H1 (cell line): ENCODE measurements at regions not wholly inside any gene's neighbourhood (a gene's known extent, or its start where the extent isn't known, plus 50 kb on each side); places are given as distances from the start of the nearest gene placed in this dataset.

Experiments used
- CTCF ChIA-PET: fragments of 300-600 bp; sonication (Branson Sonifier 250); formaldehyde crosslinking; loops from one replicate; lab custom pipeline; 2021; ENCODE audit not compliant: partially characterized antibody; lab: Charles Lee
- POLR2A ChIA-PET: fragments of 300-600 bp; sonication (Branson Sonifier 250); formaldehyde crosslinking; loops from one replicate; lab custom pipeline; 2021; ENCODE audit warnings: inconsistent platforms; ENCODE audit not compliant: partially characterized antibody; lab: Charles Lee
- DNase-seq, 2 experiments: peaks; one replicate each; pipeline versions ENCODE4 v3.0.0 to v3.0.0-alpha.2; 2010 to 2022; ENCODE audit warnings: low spot score in 2 of 2, low read depth in 1 of 2, mixed read lengths in 1 of 2
- FAIRE-seq: peaks from 2 replicates; lab custom pipeline; 2011; peaks lifted over from hg19 to GRCh38; lab: Jason Lieb, UNC
- H2AFZ ChIP-seq: 2 replicates; pipeline ENCODE4 v1.8.1; 2012; ENCODE audit warnings: low read length, inconsistent platforms
- H2AK5ac ChIP-seq: 2 replicates; pipeline ENCODE4 v1.6.1; 2013; ENCODE audit warnings: low read depth, low read length
- H2BK120ac ChIP-seq: replicated peaks from 2 replicates; pipeline ENCODE3; 2013; ENCODE audit warnings: low read depth, low read length, inconsistent platforms
- H2BK12ac ChIP-seq: 2 replicates; pipeline ENCODE4 v1.6.1; 2013; ENCODE audit warnings: low read depth, low read length
- H2BK15ac ChIP-seq: 2 replicates; pipeline ENCODE4 v1.6.1; 2013; ENCODE audit warnings: low read length
- H2BK20ac ChIP-seq: 2 replicates; pipeline ENCODE4 v1.6.1; 2013; ENCODE audit warnings: low read length
- H2BK5ac ChIP-seq: 2 replicates; pipeline ENCODE4 v1.6.1; 2013; ENCODE audit warnings: low read depth, low read length
- H3K14ac ChIP-seq: 2 replicates; pipeline ENCODE4 v1.6.1; 2013; ENCODE audit warnings: inconsistent platforms; ENCODE audit not compliant: insufficient read length
- H3K18ac ChIP-seq: 2 replicates; pipeline ENCODE4 v1.6.1; 2013; ENCODE audit warnings: low read length; ENCODE audit errors: extremely low read depth
- H3K23ac ChIP-seq: 2 replicates; pipeline ENCODE4 v1.6.1; 2013; ENCODE audit warnings: inconsistent platforms; ENCODE audit not compliant: insufficient read length
- H3K23me2 ChIP-seq: 2 replicates; pipeline ENCODE4 v1.6.1; 2013; ENCODE audit warnings: low read depth, low read length
- H3K27ac ChIP-seq: 2 replicates; pipeline ENCODE4 v1.6.1; 2011; ENCODE audit warnings: low read depth, low read length, inconsistent platforms
- H3K27me3 ChIP-seq, 4 experiments: replicated peaks in 1 of 4; 1 replicate in 1 of 4; 2 replicates in 3 of 4; pipeline versions ENCODE4 v1.6.1 to v1.8.1; 2011 to 2013; ENCODE audit warnings: low read length in 3 of 4, mild to moderate bottlenecking in 3 of 4, inconsistent platforms in 2 of 4, mixed read lengths in 2 of 4, moderate library complexity in 1 of 4; ENCODE audit not compliant: control insufficient read depth in 3 of 4, insufficient read depth in 3 of 4; ENCODE audit errors: extremely low read depth in 1 of 4
- H3K36me3 ChIP-seq, 4 experiments: 2 replicates each; pipeline versions ENCODE4 v1.6.1 to v1.8.1; 2011 to 2013; ENCODE audit warnings: mild to moderate bottlenecking in 4 of 4, low read length in 3 of 4, moderate library complexity in 2 of 4, control low read depth in 1 of 4, inconsistent platforms in 1 of 4; ENCODE audit not compliant: insufficient read depth in 4 of 4, control insufficient read depth in 2 of 4
- H3K4ac ChIP-seq: replicated peaks from 2 replicates; pipeline ENCODE3; 2013; ENCODE audit warnings: low read length, low read depth, mixed read lengths, inconsistent platforms; ENCODE audit not compliant: insufficient read length
- H3K4me1 ChIP-seq, 4 experiments: replicated peaks in 1 of 4; 1 replicate in 1 of 4; 2 replicates in 3 of 4; pipeline versions ENCODE4 v1.6.1 to v1.8.1; 2011 to 2013; ENCODE audit warnings: low read length in 3 of 4, inconsistent platforms in 2 of 4, mixed read lengths in 1 of 4; ENCODE audit not compliant: insufficient read depth in 4 of 4, control insufficient read depth in 3 of 4
- H3K4me2 ChIP-seq, 2 experiments: 2 replicates each; pipeline versions ENCODE4 v1.6.1 to v1.8.1; 2011 to 2013; ENCODE audit warnings: low read depth in 2 of 2, low read length in 2 of 2, control low read depth in 1 of 2, inconsistent platforms in 1 of 2, mild to moderate bottlenecking in 1 of 2; ENCODE audit not compliant: insufficient read depth in 1 of 2
- H3K4me3 ChIP-seq, 4 experiments: fragments of 200-600, 300-600 bp in 1 of 4; sonication (generic), shearing (Covaris generic), sonication (Bioruptor Twin) in 1 of 4; 2 replicates each; pipeline versions ENCODE4 v1.5.1 to v1.8.1; 2011 to 2016; ENCODE audit warnings: low read length in 4 of 4, low read depth in 3 of 4, control low read depth in 2 of 4, inconsistent platforms in 2 of 4, mild to moderate bottlenecking in 2 of 4, mixed read lengths in 1 of 4, moderate library complexity in 1 of 4; ENCODE audit not compliant: insufficient read depth in 2 of 4; ENCODE audit errors: extremely low read depth in 1 of 4
- H3K56ac ChIP-seq: replicated peaks from 2 replicates; pipeline ENCODE3; 2013; ENCODE audit warnings: low read depth, mild to moderate bottlenecking, mixed read lengths, low read length, inconsistent platforms; ENCODE audit not compliant: insufficient read length
- H3K79me1 ChIP-seq: 2 replicates; pipeline ENCODE4 v1.6.1; 2013; ENCODE audit warnings: low read depth, low read length, control low read depth
- H3K79me2 ChIP-seq, 2 experiments: 2 replicates each; pipeline versions ENCODE4 v1.6.1 to v1.8.1; 2012 to 2013; ENCODE audit warnings: low read length in 2 of 2, mild to moderate bottlenecking in 2 of 2, inconsistent platforms in 1 of 2; ENCODE audit not compliant: insufficient read depth in 2 of 2, control insufficient read depth in 1 of 2
- H3K9ac ChIP-seq, 4 experiments: replicated peaks in 1 of 4; 1 replicate in 1 of 4; 2 replicates in 3 of 4; pipeline versions ENCODE4 v1.6.1 to v1.8.1; 2011 to 2013; ENCODE audit warnings: low read depth in 3 of 4, low read length in 3 of 4, control low read depth in 2 of 4, mild to moderate bottlenecking in 2 of 4, moderate library complexity in 2 of 4, inconsistent platforms in 1 of 4; ENCODE audit errors: extremely low read depth in 1 of 4
- H3K9me3 ChIP-seq, 2 experiments: 2 replicates each; pipeline versions ENCODE4 v1.6.1 to v1.8.1; 2012 to 2013; ENCODE audit warnings: mild to moderate bottlenecking in 2 of 2, moderate library complexity in 2 of 2, control low read depth in 1 of 2, inconsistent platforms in 1 of 2, low read depth in 1 of 2, low read length in 1 of 2, mixed read lengths in 1 of 2; ENCODE audit not compliant: insufficient read depth in 2 of 2
- H4K20me1 ChIP-seq, 2 experiments: replicated peaks in 1 of 2; 2 replicates each; pipeline versions ENCODE3 to v1.8.1; 2011 to 2013; ENCODE audit warnings: inconsistent platforms in 2 of 2, low read length in 2 of 2, mild to moderate bottlenecking in 1 of 2; ENCODE audit not compliant: insufficient read depth in 2 of 2, control insufficient read depth in 1 of 2
- H4K5ac ChIP-seq: 2 replicates; pipeline ENCODE4 v1.6.1; 2013; ENCODE audit warnings: low read length, low read depth, mixed read lengths, inconsistent platforms; ENCODE audit not compliant: insufficient read length
- H4K8ac ChIP-seq: 2 replicates; pipeline ENCODE4 v1.8.0; 2013; ENCODE audit warnings: mild to moderate bottlenecking, moderate library complexity, low read length, inconsistent platforms; ENCODE audit not compliant: insufficient read depth; ENCODE audit errors: extremely low read depth
- H4K91ac ChIP-seq: replicated peaks from 2 replicates; pipeline ENCODE3; 2013; ENCODE audit warnings: low read length, mixed read lengths, inconsistent platforms; ENCODE audit not compliant: insufficient read length
- ASH2L ChIP-seq: fragments of 200-600, 300-600 bp; sonication (generic); IDR thresholded peaks from one replicate; pipeline ENCODE4 v1.7.1; 2017; ENCODE audit warnings: low read length
- EGR1 ChIP-seq: IDR thresholded peaks from 2 replicates; pipeline ENCODE4 v1.6.1; 2011; ENCODE audit warnings: low read depth, low read length, borderline replicate concordance
- EZH2 ChIP-seq: fragments of 200-600 bp; sonication (generic); IDR thresholded peaks from 2 replicates; pipeline ENCODE4 v1.7.1; 2012; ENCODE audit warnings: low read depth, mild to moderate bottlenecking, moderate library complexity, low read length, inconsistent platforms; ENCODE audit not compliant: severe bottlenecking
- JUN ChIP-seq: IDR thresholded peaks from 2 replicates; pipeline ENCODE4 v1.6.1; 2011; ENCODE audit warnings: low read depth, mild to moderate bottlenecking, improper control_type of control experiment, low read length
- POLR2AphosphoS5 ChIP-seq: IDR thresholded peaks from 2 replicates; pipeline ENCODE4 v1.6.1; 2011; ENCODE audit warnings: low read depth, low read length
- RNF2 ChIP-seq: fragments of 200-900, 300-1000 bp; sonication (generic); IDR thresholded peaks from 2 replicates; pipeline ENCODE4 v1.7.1; 2016; ENCODE audit warnings: borderline replicate concordance, low read depth, mild to moderate bottlenecking, antibody characterized with exemption, low read length; ENCODE audit not compliant: poor library complexity, severe bottlenecking; ENCODE audit errors: missing control alignments
- WGBS, 2 experiments: shearing (Covaris generic) in 1 of 2; methylation state at CpG; one replicate each; pipeline versions ENCODE4 v1.1.6 to v1.1.7; 2013 to 2015; ENCODE audit warnings: low lambda C conversion rate in 2 of 2, mixed read lengths in 2 of 2, inconsistent platforms in 1 of 2, low coverage in 1 of 2, missing lambda C conversion rate in 1 of 2; ENCODE audit not compliant: insufficient replicate concordance in 2 of 2, insufficient coverage in 1 of 2, insufficient read length in 1 of 2; ENCODE audit errors: extremely low coverage in 1 of 2, missing lambda C conversion rate in 1 of 2; 5-methylcytosine and 5-hydroxymethylcytosine counted together
- TF ChIP-seq, protein P1 (sequence below): IDR thresholded peaks from 2 replicates; pipeline ENCODE4 v1.6.1; 2012; ENCODE audit warnings: low read length, inconsistent platforms

DNA sequence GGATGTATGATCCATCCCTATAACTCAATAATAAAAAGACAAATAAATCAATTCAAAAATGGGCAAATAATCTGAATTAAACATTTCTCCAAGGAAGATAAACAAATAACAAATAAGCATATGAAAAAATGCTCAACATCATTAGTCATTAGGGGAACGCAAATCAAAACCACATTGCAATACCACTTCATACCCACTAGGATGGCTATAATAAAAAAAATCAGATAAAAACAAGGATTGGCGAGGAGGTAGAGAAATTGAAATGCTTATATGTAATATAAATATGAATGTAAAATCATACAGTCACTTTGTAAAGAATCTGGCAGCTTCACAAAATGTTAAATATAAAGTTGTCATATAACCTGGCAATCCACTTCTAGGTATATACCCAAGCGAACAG lies 52.3 kb upstream of the TBCA start:
- Histone ChIP-seq H2BK12ac (no peak overlapping the region), H3K4me1 (peaks cover 0 to 5% (median 1%) of the 10 kb centered on the region in 4 experiments; a peak in 3 of 7 replicates), H3K79me2 (no peaks in the 10 kb centered on the region), H3K4me3 (no peak overlapping the region), H4K20me1 (no peaks in the 10 kb centered on the region), H3K23ac (no peak overlapping the region), H3K23me2 (no peaks in the 10 kb centered on the region), H3K4ac (no peak overlapping the region), H2AK5ac (no peak overlapping the region), H4K91ac (no peak overlapping the region), H3K27me3 (no peaks in the 10 kb centered on the region; a peak in 2 of 7 replicates), H2BK20ac (no peak overlapping the region)
- POLR2A ChIA-PET, result no interaction called here
- TF ChIP-seq POLR2AphosphoS5 (no peak), JUN (no peak), ASH2L (no peak), EGR1 (no peak), EZH2 (no peak), RNF2 (no peak)
- TF ChIP-seq, protein P1, sequence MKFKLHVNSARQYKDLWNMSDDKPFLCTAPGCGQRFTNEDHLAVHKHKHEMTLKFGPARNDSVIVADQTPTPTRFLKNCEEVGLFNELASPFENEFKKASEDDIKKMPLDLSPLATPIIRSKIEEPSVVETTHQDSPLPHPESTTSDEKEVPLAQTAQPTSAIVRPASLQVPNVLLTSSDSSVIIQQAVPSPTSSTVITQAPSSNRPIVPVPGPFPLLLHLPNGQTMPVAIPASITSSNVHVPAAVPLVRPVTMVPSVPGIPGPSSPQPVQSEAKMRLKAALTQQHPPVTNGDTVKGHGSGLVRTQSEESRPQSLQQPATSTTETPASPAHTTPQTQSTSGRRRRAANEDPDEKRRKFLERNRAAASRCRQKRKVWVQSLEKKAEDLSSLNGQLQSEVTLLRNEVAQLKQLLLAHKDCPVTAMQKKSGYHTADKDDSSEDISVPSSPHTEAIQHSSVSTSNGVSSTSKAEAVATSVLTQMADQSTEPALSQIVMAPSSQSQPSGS, result no peak
- TF ChIP-seq, all 59 proteins: peak for 0
- Histone ChIP-seq H3K56ac (no peak overlapping the region), H3K27ac (no peak overlapping the region), H2AFZ (no peak overlapping the region), H3K18ac (no peak overlapping the region), H4K5ac (no peak overlapping the region), H4K8ac (no peak overlapping the region), H2BK5ac (no peak overlapping the region), H3K4me2 (no peak overlapping the region), H3K9ac (no peak overlapping the region), H3K79me1 (no peaks in the 10 kb centered on the region), H3K14ac (no peak overlapping the region), H2BK120ac (no peak overlapping the region), H3K9me3 (no peaks in the 10 kb centered on the region), H2BK15ac (no peak overlapping the region), H3K36me3 (no peaks in the 10 kb centered on the region)
- CTCF ChIA-PET, result interaction anchor here (0.6 to 3.6 kb wide), 2 partner anchors 10 to 730 kb away, joined by 3 to 12 read pairs; no protein-coding TSS in a partner anchor
- DNase-seq, result no peak
- 92% methylated on average over 3 of the region's 3 CpGs; no CpG with 5 or more reads in 1 of the 2 experiments for WGBS, 2 experiments
- FAIRE-seq, result no peak
